GM19372 (cell line): ENCODE measurements at regions not wholly inside any gene's neighbourhood (a gene's known extent, or its start where the extent isn't known, plus 50 kb on each side); places are given as distances from the start of the nearest gene placed in this dataset.
"Not testable (repeated sequence)": the region's sequence is repeated elsewhere in the genome, so short reads cannot be mapped to it uniquely, and the experiment has no call there.

Experiments used
- ATAC-seq: cut with Tn5 transposase; IDR thresholded peaks from one replicate; pipeline ENCODE4 v1.9.1; 2021; ENCODE audit warnings: mild to moderate bottlenecking, low read depth, moderate library complexity; ENCODE audit not compliant: unreplicated experiment

DNA sequence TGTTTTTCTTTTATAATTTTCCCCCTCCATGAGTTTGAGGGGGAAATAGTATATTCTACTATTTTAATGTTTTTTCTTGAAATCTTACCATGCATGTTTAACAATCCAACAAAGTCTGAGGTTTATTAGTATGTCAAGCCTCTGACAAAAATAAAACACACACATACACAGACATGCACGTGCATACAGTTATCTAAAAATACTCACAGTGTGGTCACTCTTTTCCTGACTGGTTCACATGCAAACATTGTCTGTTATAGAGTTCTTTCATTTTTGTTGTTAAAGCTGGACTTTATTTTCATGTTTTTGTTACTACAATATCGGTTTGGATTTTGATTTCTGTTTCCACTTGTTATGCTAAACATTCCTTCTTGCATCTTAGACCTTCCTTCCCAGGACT is 236.6 kb downstream of the MFSD1 start:
- no peak for ATAC-seq

DNA sequence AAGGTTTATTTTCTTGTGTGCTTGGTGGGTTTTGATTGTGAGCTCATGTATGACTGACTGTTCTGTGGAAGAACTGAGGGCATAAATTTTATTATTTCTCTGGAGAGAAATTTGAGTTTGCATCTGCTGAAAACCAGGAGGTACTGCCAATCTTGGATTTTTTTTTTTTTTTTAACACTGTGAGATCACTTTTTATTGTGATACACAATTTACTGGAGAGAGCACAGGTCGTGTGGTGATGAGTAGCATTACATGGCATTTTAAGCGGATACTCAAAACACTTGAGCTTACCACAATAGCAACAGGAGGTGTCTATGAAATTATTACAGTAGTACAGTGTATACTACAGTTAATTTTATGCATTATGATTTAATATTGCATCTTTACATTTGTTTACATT is 237.4 kb downstream of the MFSD1 start:
- ATAC-seq: no peak

DNA sequence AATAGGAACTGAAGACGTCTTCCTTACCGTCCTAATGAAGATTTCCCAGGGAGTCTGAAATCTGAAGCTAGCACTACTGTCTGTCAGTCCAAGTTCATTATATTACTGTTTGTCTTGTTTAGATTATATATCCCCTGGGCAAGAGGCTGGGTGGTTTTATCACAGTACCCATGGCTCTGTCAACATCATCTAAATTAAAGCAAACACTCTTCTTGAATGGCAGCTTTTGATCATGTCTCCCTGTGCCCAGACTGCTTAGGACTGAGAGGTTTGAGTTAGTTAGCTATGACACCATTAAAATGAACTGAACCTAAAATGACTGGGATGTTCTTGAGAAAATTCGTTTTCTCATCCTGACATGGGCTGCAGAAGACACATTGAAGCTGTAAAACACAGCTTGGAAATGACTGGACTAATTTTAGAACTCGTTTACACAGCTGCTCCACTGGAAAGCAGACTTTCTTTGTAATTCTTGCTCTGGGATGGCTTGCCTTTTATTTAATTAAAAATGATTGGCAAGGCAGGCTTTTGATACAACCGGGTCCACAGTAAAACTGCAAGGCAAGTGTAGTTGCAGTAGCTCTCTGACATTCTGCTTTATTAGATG is 243.5 kb downstream of the MFSD1 start:
- ATAC-seq: no peak

DNA sequence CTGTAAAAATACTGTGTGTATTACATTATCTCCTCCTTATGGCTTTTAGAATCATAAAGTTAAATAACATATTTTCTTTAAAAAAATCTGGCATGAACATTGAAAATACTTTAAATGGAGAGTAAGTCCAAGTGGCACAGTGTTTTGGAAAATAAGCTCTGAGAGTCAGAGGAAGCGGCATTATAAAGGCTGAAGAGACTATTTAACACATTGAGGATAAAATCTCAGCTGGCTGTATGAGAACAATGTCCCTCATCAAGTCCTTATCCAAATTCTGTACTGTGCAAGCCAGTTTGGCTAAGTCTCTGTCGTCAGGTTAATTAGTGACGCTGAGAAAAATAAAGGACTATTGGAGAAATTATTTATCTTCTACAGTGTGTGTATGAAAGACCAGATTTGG is 245.5 kb downstream of the MFSD1 start:
- ATAC-seq: no peak

DNA sequence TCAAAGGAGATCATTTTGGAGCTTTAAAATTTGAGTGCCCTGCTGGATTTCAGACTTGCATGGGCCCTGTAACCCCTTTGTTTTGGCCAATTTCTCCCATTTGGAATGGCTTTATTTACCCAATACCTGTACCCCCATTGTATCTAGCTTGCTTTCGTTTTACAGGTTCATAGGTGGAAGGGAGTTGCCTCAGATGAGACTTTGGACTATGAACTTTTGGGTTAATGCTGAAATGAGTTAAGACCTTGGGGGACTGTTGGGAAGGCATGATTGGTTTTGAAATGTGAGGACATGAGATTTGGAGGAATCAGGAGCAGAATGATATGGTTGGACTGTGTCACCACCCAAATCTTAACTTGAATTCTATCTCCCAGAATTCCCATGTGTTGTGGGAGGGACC is 250.6 kb downstream of the MFSD1 start:
- ATAC-seq: not testable (repeated sequence)

DNA sequence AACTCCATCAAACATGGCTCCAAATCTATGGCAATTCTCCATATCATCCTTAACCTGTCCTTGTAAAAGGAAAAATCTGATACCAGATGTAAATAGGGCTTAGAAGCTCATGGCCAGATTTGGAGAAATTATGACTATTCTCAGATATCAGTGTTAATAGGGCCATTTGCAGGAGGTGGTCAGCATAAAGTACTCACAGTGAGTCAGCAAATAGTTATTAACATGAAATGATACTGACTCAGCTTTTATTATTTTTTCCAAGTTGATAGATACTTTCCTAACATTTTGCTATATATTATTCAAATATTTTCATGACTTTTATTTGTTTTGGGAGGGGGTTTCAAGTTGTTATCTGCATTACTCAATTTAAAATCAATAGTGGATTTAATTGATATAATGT is 255.8 kb downstream of the MFSD1 start:
- no peak for ATAC-seq

DNA sequence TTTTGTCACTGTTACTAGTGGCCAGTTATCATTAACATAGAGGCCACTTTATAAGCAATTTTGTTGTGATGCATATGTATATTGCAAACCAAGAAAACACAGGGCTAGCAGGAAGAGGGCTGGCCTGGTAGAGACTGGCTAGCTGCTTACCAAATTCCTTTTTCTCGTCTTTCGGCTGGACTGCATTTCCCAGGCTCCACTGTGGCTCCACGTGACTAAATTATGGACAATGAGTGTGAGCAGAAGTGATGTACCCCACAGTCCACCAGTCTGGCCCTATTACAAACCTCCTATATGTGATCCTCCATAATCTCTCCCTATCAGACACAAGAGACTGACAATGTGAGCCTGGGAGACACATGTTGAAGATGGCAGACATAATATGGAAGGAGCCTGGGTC is 257.0 kb downstream of the MFSD1 start:
- no peak for ATAC-seq

DNA sequence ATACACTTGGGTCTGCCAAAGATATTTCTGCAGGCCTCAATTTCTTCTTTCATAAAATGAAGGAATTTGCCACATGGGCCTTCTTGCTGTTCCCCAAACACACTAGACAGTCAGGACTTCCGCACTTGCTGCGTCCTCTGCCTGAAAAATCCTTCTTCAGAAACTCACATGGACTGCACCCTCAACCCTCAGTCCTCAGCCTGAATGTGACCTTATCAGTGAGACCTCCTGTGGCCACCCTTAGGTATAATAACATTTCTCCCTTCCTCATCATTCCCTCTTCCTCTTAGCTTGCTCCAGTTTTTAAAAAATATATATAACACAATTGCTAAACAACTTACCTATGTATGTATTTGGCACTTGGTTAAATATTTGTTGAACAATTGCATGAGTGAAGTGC is 257.5 kb downstream of the MFSD1 start:
- no peak for ATAC-seq

DNA sequence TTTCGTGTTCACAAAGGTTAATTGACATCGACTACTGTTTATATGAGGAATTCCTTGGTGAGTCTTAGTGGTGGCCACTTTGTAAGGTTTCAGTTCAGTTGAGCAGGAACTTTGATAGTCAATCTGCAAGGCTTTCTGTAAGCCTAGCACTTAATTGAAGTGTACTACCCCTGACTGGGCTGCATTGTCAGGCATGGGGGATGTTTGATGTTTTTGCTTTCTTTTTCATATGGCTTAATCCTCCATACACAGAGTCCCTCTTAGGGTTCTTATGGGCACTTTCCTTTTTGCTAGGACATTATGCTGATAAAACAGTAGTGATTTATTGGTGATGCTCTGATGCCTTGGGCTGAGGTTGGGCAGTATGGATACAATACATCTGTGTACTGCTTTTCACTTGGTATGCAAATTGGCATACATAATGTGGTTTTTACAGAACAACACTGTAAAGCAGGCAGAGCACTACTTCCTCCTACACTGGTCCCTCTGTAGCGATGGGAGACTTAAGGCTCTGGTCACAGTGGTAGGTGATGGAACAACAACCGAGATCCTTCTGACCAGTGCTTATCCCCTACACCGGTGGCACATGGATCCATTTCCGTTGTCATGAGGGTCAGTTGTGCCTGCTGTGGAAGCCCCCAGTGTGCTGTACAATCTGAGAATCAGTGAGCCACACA is 261.0 kb downstream of the MFSD1 start:
- no peak for ATAC-seq

DNA sequence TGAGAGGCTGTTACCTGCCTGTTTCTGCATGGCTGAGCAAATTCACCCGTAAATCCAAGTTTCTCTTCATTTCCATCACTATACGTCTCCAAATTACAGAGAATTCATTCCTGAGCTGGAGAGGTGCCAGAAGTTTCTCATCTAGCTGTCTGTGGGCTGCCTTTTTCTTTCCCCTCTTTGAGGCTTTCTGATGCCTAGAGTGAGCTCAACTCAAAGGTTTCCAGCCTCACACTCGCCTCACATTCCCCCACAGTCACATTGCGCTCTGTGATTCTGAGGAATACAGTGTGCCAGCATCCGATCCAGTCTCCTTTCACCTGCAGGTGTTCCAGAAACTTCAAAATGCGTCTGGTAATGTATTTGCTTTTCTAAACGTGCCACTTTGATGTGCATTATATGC is 267.2 kb downstream of the MFSD1 start, which contains the start of gene IQCJ:
Gene IQCJ, plus strand, starts transcription at position 229 of the 400 bp plus-strand sequence.
- no peak for ATAC-seq

DNA sequence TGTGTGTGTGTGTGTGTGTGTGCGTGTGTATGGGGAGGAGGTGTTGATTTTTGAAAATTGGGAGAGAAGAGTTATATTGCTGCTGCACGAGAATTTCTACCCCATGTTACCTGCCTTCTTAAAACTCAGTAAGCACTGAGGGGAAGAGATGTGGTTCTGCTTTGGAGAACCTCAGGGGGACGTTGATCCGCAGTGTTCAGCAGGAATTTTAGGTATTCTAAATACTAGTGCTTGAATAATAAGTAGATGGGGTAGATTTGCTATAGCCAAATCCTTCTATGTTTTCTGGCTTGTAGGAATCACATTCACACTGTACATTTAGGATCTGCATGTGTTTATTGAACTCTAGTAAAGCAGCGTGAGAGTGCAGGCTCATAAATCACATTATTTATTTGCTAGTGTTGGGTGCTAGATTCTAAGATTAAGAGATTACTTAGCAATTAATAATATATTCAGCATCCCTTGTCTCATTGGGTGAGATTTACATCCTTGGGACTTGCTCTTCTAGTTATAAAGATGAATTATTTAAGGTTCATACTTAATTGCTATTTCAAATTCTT is 268.1 kb downstream of the MFSD1 start:
- no peak for ATAC-seq

DNA sequence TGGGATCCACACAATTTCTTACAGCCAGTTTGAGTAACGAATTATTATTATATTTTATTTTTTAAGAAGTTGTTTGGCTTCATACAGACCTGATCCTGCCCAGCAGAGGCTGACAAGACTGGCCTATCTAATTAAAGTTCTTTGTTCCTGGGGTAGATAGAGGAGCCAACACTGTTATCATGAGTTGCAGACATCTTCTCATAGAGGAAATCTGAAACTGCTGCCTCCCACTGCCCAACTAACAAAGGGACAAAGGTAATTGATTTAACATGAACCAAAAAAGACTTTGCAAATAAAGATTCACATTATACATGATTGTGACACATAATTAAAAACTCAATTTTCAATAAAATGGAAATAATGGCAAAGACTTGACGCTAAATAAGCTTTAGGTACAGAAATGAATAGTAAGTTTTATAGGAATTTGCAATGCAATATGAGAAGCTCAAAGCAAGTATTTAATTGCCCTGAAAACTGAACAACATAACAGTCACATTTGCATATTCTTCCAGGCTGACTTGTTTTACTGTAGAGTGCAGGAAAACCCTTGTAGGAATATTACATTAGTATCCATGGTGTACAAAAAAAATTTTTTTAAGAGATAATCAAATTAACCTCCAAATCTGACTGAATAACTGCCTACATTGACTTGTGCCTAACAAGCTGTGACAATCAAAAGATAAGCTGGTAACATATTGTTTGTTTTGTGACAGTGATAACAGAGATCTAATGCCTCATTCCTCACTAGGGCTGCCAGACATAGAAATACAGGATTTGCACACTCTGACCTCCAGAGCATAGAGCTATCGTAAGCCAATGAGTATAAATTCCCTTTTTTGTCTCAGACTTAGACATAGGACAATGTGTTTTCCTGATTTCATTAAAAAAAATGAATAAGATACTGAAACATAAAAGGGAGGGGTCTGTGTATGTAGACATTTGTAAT is 273.2 kb downstream of the MFSD1 start:
- ATAC-seq: no peak

DNA sequence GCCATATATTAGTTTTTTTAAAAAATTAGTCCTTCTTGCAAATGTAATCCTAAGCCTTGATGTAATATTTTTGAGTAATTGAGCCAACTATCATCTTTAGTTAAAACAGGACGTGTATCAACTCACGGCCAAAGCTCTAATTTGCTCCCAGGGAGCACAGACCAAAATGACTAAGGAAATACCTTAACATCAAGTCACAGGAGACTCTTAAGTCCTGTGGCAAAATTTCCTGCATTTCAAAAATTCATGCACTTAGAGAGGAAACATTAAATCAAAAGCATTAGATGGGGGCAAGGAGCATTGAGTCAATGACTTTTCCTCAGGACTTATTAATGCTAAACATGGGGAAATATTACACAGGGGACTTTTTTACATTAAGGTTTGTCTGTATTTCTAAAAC is 276.0 kb downstream of the MFSD1 start:
- ATAC-seq: no peak

DNA sequence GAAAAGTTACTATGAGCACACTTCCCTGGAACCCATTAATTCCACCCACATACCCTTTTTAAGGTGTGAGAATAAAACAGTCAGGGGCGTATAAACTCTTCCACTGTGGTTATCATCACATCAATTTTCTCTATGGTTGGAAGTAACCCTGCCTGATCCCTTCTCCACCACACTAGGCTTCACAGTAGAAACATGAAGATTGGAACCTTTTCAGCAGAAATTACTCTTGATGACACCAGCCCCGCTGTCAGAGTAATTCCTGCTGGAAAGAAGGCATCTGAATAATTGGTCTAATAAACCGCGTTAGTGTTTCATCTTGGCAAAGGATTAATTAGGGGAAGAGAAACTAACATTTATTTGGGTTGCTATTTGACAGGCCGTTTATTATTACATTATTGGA is 278.4 kb downstream of the MFSD1 start:
- ATAC-seq: no peak

DNA sequence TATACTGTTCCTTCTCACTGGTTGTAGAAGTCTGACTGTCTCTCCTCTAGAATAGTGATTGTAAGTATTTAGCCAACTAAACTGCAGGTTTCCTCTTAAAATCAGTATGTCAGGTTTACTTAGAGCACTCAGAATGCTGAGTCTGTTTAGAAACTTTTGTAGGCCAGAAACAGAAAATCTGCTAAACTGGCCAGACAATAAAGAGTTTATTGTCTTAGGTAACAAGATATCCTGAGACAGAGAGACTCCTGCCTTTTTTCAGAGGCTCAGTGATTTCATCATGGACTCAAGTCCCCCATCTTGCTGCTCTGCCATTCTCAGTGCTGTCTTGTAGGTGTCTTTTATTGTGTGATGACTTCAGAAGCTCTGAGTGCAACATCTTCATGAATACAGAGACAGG is 279.0 kb downstream of the MFSD1 start:
- ATAC-seq: no peak

DNA sequence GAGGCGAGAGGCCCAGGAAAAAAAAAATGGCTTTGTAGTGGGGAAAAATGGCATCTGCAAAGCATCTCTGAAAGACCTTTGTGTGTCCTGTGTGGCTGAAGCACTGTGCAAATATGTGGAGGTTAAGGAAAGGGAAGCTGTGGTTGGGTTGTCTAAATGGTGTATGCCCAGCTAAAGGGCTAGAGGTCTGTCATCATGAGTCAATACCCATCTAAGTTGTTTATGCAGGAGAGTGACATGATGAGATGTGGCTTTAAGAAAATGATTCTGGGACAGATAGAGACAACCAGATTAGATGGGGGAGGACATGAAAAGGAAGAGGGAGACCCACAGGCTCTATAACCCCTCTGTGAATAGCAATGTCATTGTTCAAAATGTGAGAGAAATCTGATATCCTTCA is 280.7 kb downstream of the MFSD1 start:
- ATAC-seq: no peak

DNA sequence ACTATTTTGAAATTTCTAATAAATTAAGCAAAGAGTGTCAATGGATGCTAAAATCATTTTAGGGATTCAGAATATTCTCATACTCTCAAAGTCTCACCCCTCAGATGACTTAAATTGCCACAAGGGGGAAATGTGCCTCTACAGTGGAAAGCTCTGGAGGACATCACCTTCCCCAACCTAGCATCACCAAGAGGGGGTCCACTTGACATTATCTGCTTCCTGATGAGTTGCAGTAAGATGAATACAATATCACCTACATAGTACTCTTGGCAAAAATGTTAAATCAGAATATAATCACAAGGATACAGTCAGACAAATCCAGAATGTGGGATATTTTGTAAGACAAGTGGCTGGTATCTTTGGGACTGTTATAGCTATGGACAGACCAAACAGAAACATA is 290.1 kb downstream of the MFSD1 start:
- ATAC-seq: no peak

DNA sequence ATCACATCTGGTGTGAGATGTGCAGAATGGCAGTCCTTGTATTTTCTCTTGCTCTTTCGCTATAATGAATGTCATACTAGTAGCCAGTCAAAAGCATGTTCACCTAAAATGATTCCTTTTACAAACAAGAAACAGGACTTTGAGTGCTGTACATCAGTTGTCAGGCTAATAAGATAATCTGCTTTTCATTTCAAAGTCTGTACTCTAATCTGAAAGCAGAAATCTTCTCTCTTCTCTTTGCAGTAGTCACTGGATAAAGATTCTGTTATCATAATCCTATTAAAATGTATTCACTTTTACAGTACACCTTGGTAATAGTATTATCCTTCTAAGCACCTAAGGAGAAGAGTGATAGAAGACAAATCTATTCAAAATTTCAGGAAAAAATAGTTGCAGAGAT is 300.1 kb downstream of the MFSD1 start:
- no peak for ATAC-seq

DNA sequence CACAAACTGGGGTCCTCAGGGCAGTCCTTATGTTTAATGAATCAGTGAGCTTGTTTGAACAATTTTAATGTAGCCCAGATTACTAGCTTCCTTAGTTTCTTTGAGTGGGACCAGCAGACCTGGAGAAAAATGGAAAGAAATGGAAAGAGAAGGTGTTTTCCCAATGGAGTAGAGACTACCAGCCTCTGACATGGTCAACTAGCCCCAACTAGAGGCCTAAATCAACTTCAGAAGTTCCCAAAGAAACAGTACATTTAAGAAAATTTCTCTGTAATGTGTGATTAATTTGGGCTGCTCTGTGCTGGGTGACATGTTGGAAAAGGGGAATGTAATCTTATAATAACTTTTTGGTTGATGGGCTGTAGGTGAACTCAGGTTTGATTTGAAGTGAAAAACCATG is 310.9 kb downstream of the MFSD1 start:
- ATAC-seq: no peak

DNA sequence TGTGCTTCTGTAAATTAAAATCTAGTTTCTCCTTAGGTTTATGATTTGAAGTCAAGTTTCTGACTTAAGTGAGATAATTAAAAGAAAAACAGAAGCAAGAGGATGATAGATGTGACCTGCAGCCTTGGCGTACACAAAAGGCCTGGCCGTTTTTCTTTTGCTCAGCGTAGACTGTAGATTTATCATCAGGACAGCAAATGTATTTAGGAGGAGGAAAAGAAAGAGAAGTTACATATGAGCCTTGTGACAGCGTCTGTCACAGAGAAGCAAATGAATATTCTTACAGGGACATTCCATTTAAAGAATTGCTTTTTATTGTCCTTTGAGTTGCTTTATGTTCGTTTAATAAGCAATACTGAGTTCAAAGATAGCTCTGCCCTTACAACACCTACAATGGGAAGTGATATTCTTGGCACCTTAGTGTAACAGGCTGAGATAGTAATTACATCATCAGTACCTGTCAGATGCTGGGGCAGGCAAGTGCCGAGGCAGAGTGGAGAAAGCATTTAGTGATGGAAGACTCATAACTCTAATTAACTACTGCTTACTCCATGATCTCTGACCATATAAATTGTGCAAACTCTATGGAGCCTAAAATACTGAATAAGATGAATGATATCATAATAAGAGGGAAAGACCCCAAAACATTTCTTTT is 311.5 kb downstream of the MFSD1 start:
- no peak for ATAC-seq

DNA sequence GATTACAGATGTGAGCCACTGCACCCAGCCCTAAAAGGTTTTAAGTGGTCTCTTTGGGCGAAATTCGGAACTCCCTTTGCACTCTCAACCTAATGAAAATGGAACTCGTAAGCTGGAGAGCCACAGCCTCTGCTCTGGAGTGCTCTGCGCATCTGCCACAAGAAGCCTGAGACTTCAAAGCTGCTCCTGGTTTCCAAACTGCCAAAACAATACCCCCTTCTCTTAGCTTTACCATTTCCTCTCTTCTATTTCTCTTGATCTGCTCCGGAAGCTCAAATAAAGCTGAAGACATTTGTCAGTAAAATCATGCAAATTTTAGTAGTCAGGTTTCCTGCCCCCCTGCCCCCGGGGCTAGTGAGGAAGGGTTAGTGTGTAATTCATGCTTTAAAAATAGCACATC is 312.7 kb downstream of the MFSD1 start:
- no peak for ATAC-seq
